HepG2 (cell line): ENCODE measurements at regions not wholly inside any gene's neighbourhood (a gene's known extent, or its start where the extent isn't known, plus 50 kb on each side); places are given as distances from the start of the nearest gene placed in this dataset.

Experiments used
- ATAC-seq: fragments of 200-7000 bp; cut with Tn5 transposase; 3 replicates; pipeline ENCODE4 v1.9.1; 2020; ENCODE audit warnings: mild to moderate bottlenecking, moderate library complexity
- BruUV-seq: library from RNA; stranded (reverse); fragments of 400-500 nt; replicated peaks from 2 replicates; lab custom pipeline; 2021; lab: Mats Ljungman, UMichigan
- CTCF ChIA-PET: fragments of 300-600 bp; formaldehyde crosslinking; extraction: SDS; loops from one replicate; lab custom pipeline; 2021; ENCODE audit warnings: low total read pairs, inconsistent platforms, low intra/inter-chr PET ratio; lab: Yijun Ruan, JAX
- POLR2A ChIA-PET: fragments of 350-600 bp; sonication (Branson Sonifier 250); formaldehyde crosslinking; loops from one replicate; lab custom pipeline; 2020; ENCODE audit warnings: antibody characterized with exemption, inconsistent platforms; lab: Yijun Ruan, JAX
- DNase-seq: peaks from one replicate; pipeline ENCODE4 v3.0.0-alpha.2; 2015; ENCODE audit warnings: low spot score
- FAIRE-seq: peaks from 3 replicates; lab custom pipeline; 2011; peaks lifted over from hg19 to GRCh38; lab: Jason Lieb, UNC
- H2AFZ ChIP-seq: one replicate; pipeline ENCODE4 v1.6.1; 2011; ENCODE audit warnings: low read length, inconsistent platforms
- H3K27ac ChIP-seq: fragments of 300-600 bp; 3 replicates; pipeline ENCODE4 v1.8.0; 2011; ENCODE audit warnings: mixed run types, mild to moderate bottlenecking, mixed read lengths, low read length, inconsistent platforms; ENCODE audit not compliant: insufficient read depth; ENCODE audit errors: extremely low read length
- H3K27me3 ChIP-seq, 2 experiments: fragments of 200-600 bp in 1 of 2; 2 replicates in 1 of 2; 3 replicates in 1 of 2; pipeline versions ENCODE4 v1.6.0 to v1.8.0; 2011; ENCODE audit warnings: low read length in 2 of 2, mild to moderate bottlenecking in 2 of 2, moderate library complexity in 2 of 2, inconsistent platforms in 1 of 2; ENCODE audit not compliant: insufficient read depth in 2 of 2, control insufficient read depth in 1 of 2
- H3K36me3 ChIP-seq, 2 experiments: fragments of 200-600 bp in 1 of 2; replicated peaks in 1 of 2; 2 replicates in 1 of 2; 3 replicates in 1 of 2; pipeline versions ENCODE4 v1.5.1 to v1.8.0; 2011; ENCODE audit warnings: low read length in 2 of 2, inconsistent platforms in 1 of 2; ENCODE audit not compliant: insufficient read depth in 2 of 2, control insufficient read depth in 1 of 2
- H3K4me1 ChIP-seq: 2 replicates; pipeline ENCODE4 v1.5.1; 2012; ENCODE audit warnings: low read length, inconsistent platforms; ENCODE audit not compliant: insufficient read depth
- H3K4me2 ChIP-seq: 2 replicates; pipeline ENCODE4 v1.6.0; 2011; ENCODE audit warnings: low read depth, low read length, inconsistent platforms
- H3K4me3 ChIP-seq, 3 experiments: fragments of 200-600 bp in 1 of 3; sonication (generic), shearing (Covaris generic) in 1 of 3; replicated peaks in 1 of 3; 2 replicates each; pipeline ENCODE4 v1.5.1; 2011 to 2016; ENCODE audit warnings: low read length in 3 of 3, inconsistent platforms in 2 of 3, low read depth in 2 of 3, mild to moderate bottlenecking in 2 of 3, control low read depth in 1 of 3, mixed read lengths in 1 of 3; ENCODE audit not compliant: insufficient read depth in 1 of 3
- H3K79me2 ChIP-seq: one replicate; pipeline ENCODE4 v1.6.1; 2011; ENCODE audit warnings: low read length, inconsistent platforms; ENCODE audit not compliant: insufficient read depth
- H3K9ac ChIP-seq: 2 replicates; pipeline ENCODE4 v1.6.0; 2011; ENCODE audit warnings: mild to moderate bottlenecking, low read depth, low read length, inconsistent platforms; ENCODE audit not compliant: insufficient read depth
- H3K9me3 ChIP-seq: 2 replicates; pipeline ENCODE4 v1.5.1; 2012; ENCODE audit warnings: mild to moderate bottlenecking, low read length
- H4K20me1 ChIP-seq: 2 replicates; pipeline ENCODE4 v1.6.0; 2011; ENCODE audit warnings: inconsistent platforms, mild to moderate bottlenecking, low read length, moderate library complexity; ENCODE audit not compliant: insufficient read depth
- HMG20B ChIP-seq: conservative IDR thresholded peaks from 2 replicates; pipeline ENCODE4 v1.6.1; 2016; ENCODE audit warnings: missing genetic modification reagents, missing compliant biosample characterization
- RXRB ChIP-seq: IDR thresholded peaks from 2 replicates; pipeline ENCODE4 v1.6.1; 2016; ENCODE audit warnings: borderline replicate concordance, missing genetic modification reagents, missing compliant biosample characterization
- SP1 ChIP-seq, 2 experiments: fragments of 450-650 bp in 1 of 2; sonication (generic) in 1 of 2; formaldehyde crosslinking in 1 of 2; IDR thresholded peaks; 2 replicates each; pipeline versions ENCODE4 v1.4.0 to v1.6.1; 2016 to 2020; ENCODE audit warnings: missing genetic modification reagents in 1 of 2
- STAG1 ChIP-seq: sonication (generic); formaldehyde crosslinking; IDR thresholded peaks from 2 replicates; pipeline ENCODE4 v1.4.0; 2020; ENCODE audit warnings: missing genetic modification reagents
- ZNF790 ChIP-seq: sonication (generic); formaldehyde crosslinking; IDR thresholded peaks from 2 replicates; pipeline ENCODE4 v1.8.0; 2022; ENCODE audit warnings: missing genetic modification reagents, mild to moderate bottlenecking, borderline replicate concordance
- WGBS: methylation state at CpG from one replicate; pipeline ENCODE4 v1.1.6; 2017; ENCODE audit warnings: low lambda C conversion rate; 5-methylcytosine and 5-hydroxymethylcytosine counted together
- in situ Hi-C: cut with HindIII; loops from 2 replicates; pipeline ENCODE4 v1.10.0; 2017; ENCODE audit warnings: low pct_unique_long_range_greater_than_20kb; ENCODE audit not compliant: extremely low pct_ligation_motif_present
- intact Hi-C: fragments of 100-400 bp; cut with micrococcal nuclease; formaldehyde crosslinking; loops from one replicate; pipeline ENCODE4 v1.10.0; 2022; ENCODE audit not compliant: unreplicated experiment
- TF ChIP-seq, protein P1 (sequence below): sonication (generic); formaldehyde crosslinking; IDR thresholded peaks from 2 replicates; pipeline ENCODE4; 2020; ENCODE audit warnings: missing genetic modification reagents, mild to moderate bottlenecking, borderline replicate concordance

GRCh38 chr6:169328112-169328801 is 74.6 kb upstream of the THBS2 start:
- peak; percentile 4; the same call in 1 of the 2 replicates for TF ChIP-seq STAG1 (CRISPR knock-in tag)
- no peak for TF ChIP-seq RXRB (CRISPR knock-in tag)
- TF ChIP-seq ZNF790 (CRISPR knock-in tag): no peak
- TF ChIP-seq, all 625 proteins: peak for 1
- Histone ChIP-seq H3K9ac (no peak overlapping the region), H3K36me3 (no peaks in the 10 kb centered on the region), H4K20me1 (no peaks in the 10 kb centered on the region), H3K79me2 (no peaks in the 10 kb centered on the region), H3K4me3 (no peak overlapping the region), H3K4me1 (0 out of 2 replicates have a peak, but pooled peaks cover 6% of the 10 kb centered on the region), H3K9me3 (no peaks in the 10 kb centered on the region), H3K27ac (no peak overlapping the region), H3K27me3 (peaks cover 4 to 21% of the 10 kb centered on the region in 2 experiments), H3K4me2 (no peak overlapping the region), H2AFZ (no peak overlapping the region)
- no peak for FAIRE-seq
- ATAC-seq: peak; percentile 53; the same call in 2 of the 3 replicates
- ChIA-PET POLR2A (no interaction called here), CTCF (no interaction called here)
- no TSS peak for BruUV-seq
- 10% methylated on average over 5 of the region's 5 CpGs for WGBS
- DNase-seq: no peak
- intact Hi-C loops: no loop called here
- in situ Hi-C loops: loop anchor here (10.0 kb wide), 1 partner anchor 373 kb away; no protein-coding TSS in a partner anchor

- no peak overlapping the region for H3K9ac ChIP-seq
- H3K9me3 ChIP-seq: no peaks in the 10 kb centered on the region
- POLR2A ChIA-PET: no interaction called here
- H3K4me2 ChIP-seq: no peak overlapping the region
- CTCF ChIA-PET: interaction anchor here (1.7 kb wide), 1 partner anchor 369 kb away, joined by 6 read pairs; no protein-coding TSS in a partner anchor
- peaks cover 0 to 17% of the 10 kb centered on the region in 2 experiments; a peak in 2 of 5 replicates for H3K27me3 ChIP-seq
- H3K36me3 ChIP-seq: no peaks in the 10 kb centered on the region
- H4K20me1 ChIP-seq: no peaks in the 10 kb centered on the region
- no peak overlapping the region for H3K4me3 ChIP-seq
- H2AFZ ChIP-seq: no peak overlapping the region
- 56% methylated on average over 25 of the region's 27 CpGs for WGBS
- H3K27ac ChIP-seq: no peak overlapping the region
- peak; percentile 54 for DNase-seq
- no peak for FAIRE-seq
- no TSS peak for BruUV-seq
- H3K4me1 ChIP-seq: 0 out of 2 replicates have a peak, but pooled peaks cover 6% of the 10 kb centered on the region
- peak; percentile 87 for ATAC-seq
- in situ Hi-C loops: loop anchor here (10.0 kb wide), 1 partner anchor 371 kb away; no protein-coding TSS in a partner anchor
- H3K79me2 ChIP-seq: no peaks in the 10 kb centered on the region
- intact Hi-C loops: loop anchor here (1.0 kb wide), 1 partner anchor 369 kb away; no protein-coding TSS in a partner anchor
- TF ChIP-seq HMG20B (CRISPR knock-in tag) (no peak), SP1 (IDR thresholded peaks at IDR 0.05) (no peak), SP1 (CRISPR knock-in tag; IDR thresholded peaks at IDR 0.05) (no peak)
- TF ChIP-seq, protein P1, sequence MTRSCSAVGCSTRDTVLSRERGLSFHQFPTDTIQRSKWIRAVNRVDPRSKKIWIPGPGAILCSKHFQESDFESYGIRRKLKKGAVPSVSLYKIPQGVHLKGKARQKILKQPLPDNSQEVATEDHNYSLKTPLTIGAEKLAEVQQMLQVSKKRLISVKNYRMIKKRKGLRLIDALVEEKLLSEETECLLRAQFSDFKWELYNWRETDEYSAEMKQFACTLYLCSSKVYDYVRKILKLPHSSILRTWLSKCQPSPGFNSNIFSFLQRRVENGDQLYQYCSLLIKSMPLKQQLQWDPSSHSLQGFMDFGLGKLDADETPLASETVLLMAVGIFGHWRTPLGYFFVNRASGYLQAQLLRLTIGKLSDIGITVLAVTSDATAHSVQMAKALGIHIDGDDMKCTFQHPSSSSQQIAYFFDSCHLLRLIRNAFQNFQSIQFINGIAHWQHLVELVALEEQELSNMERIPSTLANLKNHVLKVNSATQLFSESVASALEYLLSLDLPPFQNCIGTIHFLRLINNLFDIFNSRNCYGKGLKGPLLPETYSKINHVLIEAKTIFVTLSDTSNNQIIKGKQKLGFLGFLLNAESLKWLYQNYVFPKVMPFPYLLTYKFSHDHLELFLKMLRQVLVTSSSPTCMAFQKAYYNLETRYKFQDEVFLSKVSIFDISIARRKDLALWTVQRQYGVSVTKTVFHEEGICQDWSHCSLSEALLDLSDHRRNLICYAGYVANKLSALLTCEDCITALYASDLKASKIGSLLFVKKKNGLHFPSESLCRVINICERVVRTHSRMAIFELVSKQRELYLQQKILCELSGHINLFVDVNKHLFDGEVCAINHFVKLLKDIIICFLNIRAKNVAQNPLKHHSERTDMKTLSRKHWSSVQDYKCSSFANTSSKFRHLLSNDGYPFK (CRISPR knock-in tag): no peak
Observed at GRCh38 chr6:169326067-169326799, 72.6 kb upstream of the THBS2 start.
